PC-3 (cell line): ENCODE measurements at regions not wholly inside any gene's neighbourhood (a gene's known extent, or its start where the extent isn't known, plus 50 kb on each side); places are given as distances from the start of the nearest gene placed in this dataset.

Experiments
- ATAC-seq: fragments of 200-7000 bp; cut with Tn5 transposase; 2 replicates; pipeline ENCODE4 v1.9.1; 2020; ENCODE audit warnings: mild to moderate bottlenecking, moderate library complexity
- BruUV-seq: library from RNA; stranded (reverse); fragments of 400-500 nt; replicated peaks from 2 replicates; lab custom pipeline; 2021; lab: Mats Ljungman, UMichigan
- CTCF ChIA-PET: fragments of 300-600 bp; sonication (Branson Sonifier 250); formaldehyde crosslinking; loops from one replicate; lab custom pipeline; 2022; ENCODE audit warnings: antibody characterized with exemption; lab: Charles Lee
- POLR2A ChIA-PET: fragments of 300-600 bp; sonication (Branson Sonifier 250); formaldehyde crosslinking; loops from one replicate; lab custom pipeline; 2022; ENCODE audit warnings: antibody characterized with exemption; ENCODE audit not compliant: unreplicated experiment; lab: Charles Lee
- DNase-seq: peaks from one replicate; pipeline ENCODE4 v3.0.0-alpha.2; 2015
- H2AFZ ChIP-seq: fragments of 300-600 bp; sonication (generic); 2 replicates; pipeline ENCODE4 v1.6.0; 2016; ENCODE audit warnings: antibody characterized with exemption, low read length
- H3F3A ChIP-seq: fragments of 300-600 bp; sonication (generic); one replicate; pipeline ENCODE4 v1.6.0; 2017; ENCODE audit warnings: antibody characterized with exemption, low read length, control low read depth, mild to moderate bottlenecking; ENCODE audit not compliant: unreplicated experiment
- H3K27ac ChIP-seq: fragments of 300-600 bp; sonication (generic); 2 replicates; pipeline ENCODE4 v1.5.1; 2016; ENCODE audit warnings: mild to moderate bottlenecking, low read length
- H3K27me3 ChIP-seq: fragments of 300-600 bp; sonication (generic); 2 replicates; pipeline ENCODE4 v1.6.1; 2016; ENCODE audit warnings: low read length, mixed read lengths
- H3K36me3 ChIP-seq: fragments of 300-600 bp; sonication (generic); 2 replicates; pipeline ENCODE4 v1.6.1; 2016; ENCODE audit warnings: low read depth, mixed run types, low read length, mixed read lengths
- H3K4me1 ChIP-seq: fragments of 300-600 bp; sonication (generic); 2 replicates; pipeline ENCODE4 v1.5.1; 2016; ENCODE audit warnings: low read length; ENCODE audit not compliant: insufficient read depth
- H3K4me2 ChIP-seq: fragments of 300-600 bp; sonication (generic); 2 replicates; pipeline ENCODE4 v1.6.0; 2016; ENCODE audit warnings: low read length
- H3K4me3 ChIP-seq: fragments of 300-600 bp; sonication (generic); 2 replicates; pipeline ENCODE4 v1.5.1; 2016; ENCODE audit warnings: mild to moderate bottlenecking, low read length, mixed read lengths
- H3K79me2 ChIP-seq: fragments of 300-600 bp; sonication (generic); 2 replicates; pipeline ENCODE4 v1.6.1; 2017; ENCODE audit warnings: low read length, mixed read lengths
- H3K9ac ChIP-seq: fragments of 300-600 bp; sonication (generic); 2 replicates; pipeline ENCODE4 v1.6.0; 2016; ENCODE audit warnings: mild to moderate bottlenecking, low read length
- H3K9me2 ChIP-seq: fragments of 300-600 bp; sonication (generic); replicated peaks from 2 replicates; pipeline ENCODE4 v1.6.1; 2016; ENCODE audit warnings: mixed run types, low read length, mixed read lengths
- H3K9me3 ChIP-seq: fragments of 300-600 bp; sonication (generic); 2 replicates; pipeline ENCODE4 v1.6.1; 2016; ENCODE audit warnings: low read length, mixed read lengths
- H4K20me1 ChIP-seq: fragments of 300-600 bp; sonication (generic); 2 replicates; pipeline ENCODE4 v1.6.1; 2016; ENCODE audit warnings: low read length, mixed read lengths
- CTCF ChIP-seq: fragments of 300-600 bp; sonication (generic); conservative IDR thresholded peaks from 2 replicates; pipeline ENCODE4 v1.5.1; 2017; ENCODE audit warnings: antibody characterized with exemption, low read depth, mild to moderate bottlenecking, low read length
- EZH2 ChIP-seq: fragments of 300-600 bp; sonication (generic); IDR thresholded peaks from one replicate; pipeline ENCODE4 v1.6.1; 2017; ENCODE audit warnings: antibody characterized with exemption, mild to moderate bottlenecking, low read length; ENCODE audit not compliant: unreplicated experiment
- EZH2phosphoT487 ChIP-seq: fragments of 300-600 bp; sonication (generic); IDR thresholded peaks from 2 replicates; pipeline ENCODE4 v1.6.1; 2018; ENCODE audit warnings: mild to moderate bottlenecking, antibody characterized with exemption, low read length, borderline replicate concordance
- intact Hi-C: fragments of 100-400 bp; cut with micrococcal nuclease; formaldehyde crosslinking; loops from 2 replicates; pipeline ENCODE4 v1.9.0; 2023

DNA sequence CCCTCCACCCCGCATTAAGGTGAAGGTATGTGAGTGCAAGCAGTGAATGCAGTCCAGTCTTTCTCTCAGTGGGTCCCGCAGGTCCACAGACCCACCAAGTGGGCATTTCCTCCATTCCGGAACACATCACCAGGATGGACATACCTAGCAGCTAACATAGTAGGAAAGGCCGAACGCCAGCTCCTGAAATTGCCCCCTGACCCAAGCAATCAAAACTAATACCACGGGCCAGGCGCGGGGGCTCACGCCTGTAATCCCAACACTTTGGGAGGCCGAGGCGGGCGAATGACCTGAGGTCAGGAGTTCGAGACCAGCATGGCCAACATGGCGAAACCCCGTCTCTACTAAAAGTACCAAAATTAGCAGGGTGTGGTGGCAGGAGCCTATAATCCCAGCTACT lies 71.7 kb upstream of the VSTM2B start:
- Histone ChIP-seq H3K4me1 (no peaks in the 10 kb centered on the region), H3K27ac (no peak overlapping the region), H4K20me1 (no peaks in the 10 kb centered on the region), H3F3A (no peaks in the 10 kb centered on the region), H3K9ac (no peak overlapping the region), H3K36me3 (no peaks in the 10 kb centered on the region), H2AFZ (no peak overlapping the region), H3K9me3 (no peaks in the 10 kb centered on the region), H3K4me3 (no peak overlapping the region), H3K27me3 (no peaks in the 10 kb centered on the region), H3K79me2 (no peaks in the 10 kb centered on the region), H3K4me2 (no peak overlapping the region), H3K9me2 (no peaks in the 10 kb centered on the region)
- no peak for DNase-seq
- no TSS peak for BruUV-seq
- no peak for ATAC-seq
- ChIA-PET POLR2A (no interaction called here), CTCF (no interaction called here)
- intact Hi-C loops, result no loop called here
- TF ChIP-seq CTCF (no peak), EZH2 (no peak), EZH2phosphoT487 (no peak)

GRCh38 chr19:29457413-29457812 lies 68.4 kb upstream of the VSTM2B start:
- POLR2A ChIA-PET, result no interaction called here
- Histone ChIP-seq H4K20me1 (no peaks in the 10 kb centered on the region), H3K79me2 (no peaks in the 10 kb centered on the region), H3K27ac (no peak overlapping the region), H3K4me1 (no peaks in the 10 kb centered on the region), H3K4me2 (no peak overlapping the region), H3F3A (no peaks in the 10 kb centered on the region), H2AFZ (no peak overlapping the region), H3K27me3 (no peaks in the 10 kb centered on the region), H3K4me3 (no peak overlapping the region), H3K9ac (no peak overlapping the region), H3K9me3 (no peaks in the 10 kb centered on the region), H3K36me3 (no peaks in the 10 kb centered on the region), H3K9me2 (no peaks in the 10 kb centered on the region)
- ATAC-seq (no peak), DNase-seq (no peak)
- no peak for TF ChIP-seq EZH2phosphoT487
- no peak for TF ChIP-seq CTCF
- no peak for TF ChIP-seq EZH2
- no TSS peak for BruUV-seq
- intact Hi-C loops, result no loop called here
- CTCF ChIA-PET, result no interaction called here

- Histone ChIP-seq H3K4me3 (no peak overlapping the region), H3K9me2 (no peaks in the 10 kb centered on the region), H3K79me2 (no peaks in the 10 kb centered on the region), H3K9me3 (no peaks in the 10 kb centered on the region), H3K9ac (no peak overlapping the region), H3K4me1 (no peaks in the 10 kb centered on the region), H3F3A (no peaks in the 10 kb centered on the region), H4K20me1 (no peaks in the 10 kb centered on the region), H3K27ac (no peak overlapping the region), H2AFZ (no peak overlapping the region), H3K4me2 (no peak overlapping the region), H3K36me3 (no peaks in the 10 kb centered on the region), H3K27me3 (no peaks in the 10 kb centered on the region; the same call in 1 of the 2 replicates)
- ChIA-PET POLR2A (no interaction called here), CTCF (interaction anchor here (1.0 to 1.1 kb wide), 3 partner anchors 11 to 129 kb away, joined by 5 to 8 read pairs (median 7); no protein-coding TSS in a partner anchor)
- intact Hi-C loops, result loop anchor here (5.0 to 10.0 kb wide), 3 partner anchors 59 to 227 kb away; partner anchors contain the start of gene VSTM2B
- ATAC-seq, result peak; percentile 69
- BruUV-seq, result no TSS peak
- DNase-seq, result peak; percentile 54
- peak; percentile 67 for TF ChIP-seq CTCF
- no peak for TF ChIP-seq EZH2phosphoT487
Measured at GRCh38 chr19:29467824-29468401, 57.9 kb upstream of the VSTM2B start.
